Lower lobe of right lung (tissue), 2 donors: ENCODE measurements at regions not wholly inside any gene's neighbourhood (a gene's known extent, or its start where the extent isn't known, plus 50 kb on each side); places are given as distances from the start of the nearest gene placed in this dataset.

Experiments used
- ATAC-seq, 2 donors: fragments of 200-7000 bp; cut with Tn5 transposase; one replicate each; pipeline ENCODE4 v1.9.1; 2020 to 2022; ENCODE audit warnings: mild to moderate bottlenecking in 2 of 2, moderate library complexity in 2 of 2
- DNase-seq: peaks from one replicate; pipeline ENCODE4 v3.0.0-alpha.2; 2020
- H3K27ac ChIP-seq: fragments of 200-600 bp; one replicate; pipeline ENCODE4 v1.8.0; 2022
- H3K27me3 ChIP-seq: fragments of 200-600 bp; one replicate; pipeline ENCODE4 v1.8.0; 2022; ENCODE audit warnings: low read depth
- H3K36me3 ChIP-seq: fragments of 200-600 bp; one replicate; pipeline ENCODE4 v1.8.0; 2022; ENCODE audit warnings: mild to moderate bottlenecking
- H3K4me1 ChIP-seq: fragments of 200-600 bp; one replicate; pipeline ENCODE4 v1.8.0; 2022
- H3K4me3 ChIP-seq: fragments of 200-600 bp; one replicate; pipeline ENCODE4 v1.8.0; 2022; ENCODE audit warnings: mild to moderate bottlenecking
- H3K9me3 ChIP-seq: fragments of 200-600 bp; one replicate; pipeline ENCODE4 v1.8.0; 2022
- CTCF ChIP-seq: fragments of 200-600 bp; IDR thresholded peaks from one replicate; pipeline ENCODE4 v1.8.0; 2022; ENCODE audit warnings: antibody characterized with exemption, mild to moderate bottlenecking
- intact Hi-C: fragments of 100-400 bp; cut with DNase I; formaldehyde crosslinking; loops from one replicate; pipeline ENCODE4 v1.11.0; 2022
- donor health status: DM: no; HTN: yes; CAD: no; lungs with severe emphysema.

GRCh38 chrX:4197971-4198370 lies 484.5 kb upstream of the PRKX start:
- Histone ChIP-seq H3K27ac (no peak overlapping the region), H3K9me3 (no peaks in the 10 kb centered on the region), H3K4me3 (no peak overlapping the region), H3K27me3 (no peaks in the 10 kb centered on the region), H3K36me3 (no peaks in the 10 kb centered on the region), H3K4me1 (no peaks in the 10 kb centered on the region)
- no peak for DNase-seq
- intact Hi-C loops = no loop called here
- TF ChIP-seq CTCF = no peak
- ATAC-seq = no peak

- TF ChIP-seq CTCF = no peak
- no peak for DNase-seq
- no peaks in the 10 kb centered on the region for H3K9me3 ChIP-seq
- ATAC-seq = no peak
- H3K27me3 ChIP-seq = no peaks in the 10 kb centered on the region
- H3K4me3 ChIP-seq = no peak overlapping the region
- no peak overlapping the region for H3K27ac ChIP-seq
- intact Hi-C loops = no loop called here
- H3K4me1 ChIP-seq = no peaks in the 10 kb centered on the region
- H3K36me3 ChIP-seq = no peaks in the 10 kb centered on the region
Measured at GRCh38 chrX:4193500-4194155, 480.2 kb upstream of the PRKX start.

- no peaks in the 10 kb centered on the region for H3K36me3 ChIP-seq
- ATAC-seq (no peak), DNase-seq (no peak)
- intact Hi-C loops = no loop called here
- no peaks in the 10 kb centered on the region for H3K9me3 ChIP-seq
- no peaks in the 10 kb centered on the region for H3K4me1 ChIP-seq
- no peak for TF ChIP-seq CTCF
- H3K27ac ChIP-seq = no peak overlapping the region
- H3K4me3 ChIP-seq = no peak overlapping the region
- H3K27me3 ChIP-seq = no peaks in the 10 kb centered on the region
Measured at GRCh38 chrX:4186331-4186730, 472.9 kb upstream of the PRKX start.

- no peak overlapping the region for H3K27ac ChIP-seq
- H3K4me1 ChIP-seq = no peaks in the 10 kb centered on the region
- H3K27me3 ChIP-seq = no peaks in the 10 kb centered on the region
- H3K9me3 ChIP-seq = no peaks in the 10 kb centered on the region
- H3K4me3 ChIP-seq = no peak overlapping the region
- DNase-seq (no peak), ATAC-seq (no peak)
- no peak for TF ChIP-seq CTCF
- intact Hi-C loops = no loop called here
- H3K36me3 ChIP-seq = no peaks in the 10 kb centered on the region
Measured at GRCh38 chrX:4185086-4185485, 471.6 kb upstream of the PRKX start.

- no peak for TF ChIP-seq CTCF
- DNase-seq = no peak
- H3K36me3 ChIP-seq = no peaks in the 10 kb centered on the region
Measured at GRCh38 chrX:4182408-4182806, 469.0 kb upstream of the PRKX start.

More at GRCh38 chrX:4182408-4182806, 469.0 kb upstream of the PRKX start:
- Histone ChIP-seq H3K4me1 (no peaks in the 10 kb centered on the region), H3K27ac (no peak overlapping the region), H3K27me3 (no peaks in the 10 kb centered on the region), H3K4me3 (no peak overlapping the region), H3K9me3 (no peaks in the 10 kb centered on the region)
- ATAC-seq = no peak
- intact Hi-C loops = no loop called here
